ENCODE measurements at regions not wholly inside any gene's neighbourhood (a gene's known extent, or its start where the extent isn't known, plus 50 kb on each side); places are given as distances from the start of the nearest gene placed in this dataset.
A peak's percentile ranks its signal among the peaks of the same experiment; 100 is the strongest.
"Not testable (repeated sequence)": the region's sequence is repeated elsewhere in the genome, so short reads cannot be mapped to it uniquely, and the experiment has no call there.

- no peak for DNase-seq (ENCODE audit: low read depth)
These were observed 489.7 kb upstream of the RGS18 start for GRCh38 chr1:191668525-191668924.

DNA sequence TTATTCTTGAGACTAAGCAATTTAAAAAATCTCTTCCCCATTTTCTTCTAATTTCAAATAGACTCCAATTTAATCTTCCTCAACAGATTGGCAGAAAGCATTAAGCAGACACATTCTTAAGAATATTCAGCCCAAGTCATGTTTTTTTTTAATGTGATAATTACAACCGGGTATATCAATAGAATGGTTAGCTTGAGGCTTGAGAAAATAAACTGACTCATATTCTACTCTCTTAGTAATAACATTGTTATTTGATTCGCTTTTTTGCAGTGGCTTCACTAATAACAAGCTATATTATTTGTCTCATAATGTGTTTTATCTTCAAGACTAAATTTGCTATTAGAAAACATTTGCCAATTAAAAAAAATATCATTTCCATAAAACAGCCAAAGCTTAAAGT, 488.6 kb upstream of the RGS18 start:
- no peak for DNase-seq (ENCODE audit: low read depth)

GRCh38 chr1:191671236-191671635, 487.0 kb upstream of the RGS18 start:
- DNase-seq (ENCODE audit: low read depth) = peak; percentile 3

- no peak for DNase-seq (ENCODE audit: low read depth)
These were observed 483.6 kb upstream of the RGS18 start for GRCh38 chr1:191674626-191675179.

- no peak for DNase-seq (ENCODE audit: low read depth)
These were observed 482.1 kb upstream of the RGS18 start for GRCh38 chr1:191675856-191676783.

- DNase-seq (ENCODE audit: low read depth) = no peak
These were observed 472.6 kb upstream of the RGS18 start for GRCh38 chr1:191685669-191686068.

DNA sequence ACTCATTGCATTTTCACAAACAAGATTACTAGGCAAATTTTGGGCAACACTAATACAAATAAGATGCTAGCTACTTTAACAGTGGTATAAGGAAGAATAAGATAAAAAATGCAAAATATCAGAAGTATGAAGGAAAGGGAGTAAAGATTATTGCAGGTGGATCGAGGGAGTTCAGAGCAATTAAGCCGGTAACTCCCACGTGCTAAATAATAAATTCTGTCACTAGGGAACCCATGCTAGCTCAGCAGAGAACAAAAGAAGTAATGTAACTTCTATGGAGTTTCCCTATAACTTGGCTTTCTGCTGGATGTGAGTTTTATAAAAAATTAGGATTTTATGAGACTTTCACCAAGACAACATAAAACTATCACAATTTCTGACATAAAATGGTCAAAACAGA, 470.5 kb upstream of the RGS18 start:
- DNase-seq (ENCODE audit: low read depth) = no peak

DNA sequence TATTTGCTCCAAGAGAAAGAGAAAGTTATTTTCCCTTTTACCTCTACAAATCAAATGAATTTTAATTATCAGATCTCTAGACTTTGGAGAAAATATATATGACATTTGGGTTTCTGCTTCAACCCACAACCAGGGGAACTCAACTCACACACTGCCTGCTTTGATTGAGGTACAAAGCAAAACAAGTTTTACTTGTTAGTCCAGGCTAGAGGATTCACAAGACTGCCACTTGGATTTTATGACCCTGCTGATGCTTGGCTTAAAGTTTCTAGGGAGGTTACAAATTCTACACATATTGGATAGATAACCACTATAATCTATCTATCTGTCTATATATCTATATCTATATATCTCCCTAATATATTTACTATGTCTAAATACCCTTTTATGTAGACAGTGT, 467.3 kb upstream of the RGS18 start:
- no peak for DNase-seq (ENCODE audit: low read depth)

GRCh38 chr1:191693797-191694196, 464.5 kb upstream of the RGS18 start:
- DNase-seq (ENCODE audit: low read depth) = no peak

GRCh38 chr1:191695865-191696264, 462.4 kb upstream of the RGS18 start:
- DNase-seq (ENCODE audit: low read depth) = no peak

DNA sequence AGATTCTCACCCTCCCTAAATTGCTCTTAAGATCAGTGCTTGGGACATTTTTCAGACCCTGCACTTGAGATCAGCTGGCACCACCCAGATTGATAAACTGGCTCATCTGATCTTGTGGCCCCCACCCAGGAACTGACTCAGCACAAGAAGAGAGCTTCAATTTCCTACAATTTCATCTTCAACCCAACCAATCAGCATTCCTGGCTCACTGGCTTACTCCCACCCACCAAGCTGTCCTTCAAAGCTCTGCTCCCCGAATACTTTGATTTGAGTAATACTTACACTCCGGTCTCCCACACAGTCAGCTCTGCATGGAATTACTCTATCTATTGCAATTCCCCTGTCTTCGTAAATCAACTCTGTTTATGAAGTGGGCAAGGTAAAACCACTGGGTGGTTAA, 461.9 kb upstream of the RGS18 start:
- DNase-seq (ENCODE audit: low read depth) = no peak

GRCh38 chr1:191697556-191697955, 460.7 kb upstream of the RGS18 start:
- no peak for DNase-seq (ENCODE audit: low read depth)

- DNase-seq (ENCODE audit: low read depth) = no peak
These were observed 460.0 kb upstream of the RGS18 start for GRCh38 chr1:191698246-191698645.

DNA sequence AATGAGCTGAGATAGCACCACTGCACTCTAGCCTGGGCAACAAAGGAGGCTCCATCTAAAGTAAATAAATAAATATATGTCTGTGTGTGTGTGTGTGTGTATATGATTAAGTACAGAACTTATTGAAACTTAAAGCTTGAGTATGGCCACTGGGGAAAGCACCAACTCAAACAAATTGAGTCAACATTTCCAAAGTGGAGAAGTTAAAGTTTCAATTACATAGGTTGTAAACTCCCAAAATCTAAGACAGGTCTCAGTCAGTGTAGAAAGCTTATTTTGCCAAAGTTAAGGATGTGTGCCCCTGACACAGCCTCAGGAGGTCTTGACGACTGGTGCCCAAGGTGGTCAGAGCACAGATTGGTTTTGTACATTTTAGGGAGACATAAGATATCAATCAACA, 458.9 kb upstream of the RGS18 start:
- no peak for DNase-seq (ENCODE audit: low read depth)

DNA sequence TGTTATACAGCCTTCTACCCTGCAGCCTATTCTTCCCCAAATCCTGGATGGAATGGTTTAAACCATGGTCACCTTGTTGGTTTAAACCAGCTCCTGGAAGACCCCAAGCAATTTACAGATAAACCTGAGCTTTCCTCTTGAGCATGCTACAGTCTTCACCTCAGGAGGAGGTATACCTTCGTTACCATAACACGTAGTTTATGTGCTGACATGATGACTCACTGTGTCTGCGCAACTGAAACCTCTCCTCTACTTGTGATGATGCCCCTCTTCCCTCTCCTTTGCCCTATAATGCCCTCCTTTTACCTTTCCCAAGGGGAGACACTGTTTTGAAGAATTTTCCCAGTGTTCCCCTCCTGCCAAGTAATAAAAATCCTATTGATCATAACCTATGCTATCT, 457.3 kb upstream of the RGS18 start:
- DNase-seq (ENCODE audit: low read depth) = no peak

DNA sequence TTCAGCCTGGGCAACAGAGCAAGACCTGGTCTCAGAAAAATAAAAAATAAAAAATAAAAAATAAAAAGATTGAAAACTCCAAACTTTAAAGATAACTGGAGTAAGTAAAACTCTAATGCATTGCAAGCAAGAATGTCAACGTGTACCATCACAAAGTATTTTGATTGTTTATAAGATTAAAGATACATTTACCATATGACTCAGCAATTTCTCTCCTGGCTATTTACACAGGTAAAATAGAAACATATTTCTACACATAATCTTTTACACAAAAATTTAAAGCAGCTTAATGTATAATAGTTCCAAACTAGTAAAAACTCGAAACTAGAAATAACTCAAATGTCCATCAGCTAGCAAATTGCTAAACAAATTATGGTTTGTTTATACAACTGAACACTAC, 456.1 kb upstream of the RGS18 start:
- DNase-seq (ENCODE audit: low read depth) = no peak

- DNase-seq (ENCODE audit: low read depth) = no peak
These were observed 451.0 kb upstream of the RGS18 start for GRCh38 chr1:191707288-191707687.

- DNase-seq (ENCODE audit: low read depth) = no peak
These were observed 449.0 kb upstream of the RGS18 start for GRCh38 chr1:191709215-191709614.

- DNase-seq (ENCODE audit: low read depth) = no peak
These were observed 446.3 kb upstream of the RGS18 start for GRCh38 chr1:191711961-191712360.

DNA sequence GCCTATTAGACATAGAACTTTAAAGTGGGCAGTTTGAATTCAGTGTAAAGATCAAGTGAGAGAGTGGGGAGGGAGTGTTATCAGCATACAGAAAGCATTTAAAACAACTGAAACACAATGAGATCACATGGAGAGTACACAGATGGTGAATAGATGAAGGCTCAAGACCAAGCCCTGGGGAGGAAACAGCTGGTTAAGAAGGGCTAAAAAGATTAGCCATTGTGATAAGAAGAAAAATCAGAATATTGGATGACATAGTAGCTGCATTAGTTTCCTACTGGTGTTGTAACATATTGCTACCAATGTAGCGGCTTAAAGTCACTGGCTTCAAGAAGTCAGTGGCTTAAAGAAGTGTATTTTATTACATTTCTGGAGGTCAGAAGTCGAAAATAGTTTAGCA, 443.4 kb upstream of the RGS18 start:
- no peak for DNase-seq (ENCODE audit: low read depth)

DNA sequence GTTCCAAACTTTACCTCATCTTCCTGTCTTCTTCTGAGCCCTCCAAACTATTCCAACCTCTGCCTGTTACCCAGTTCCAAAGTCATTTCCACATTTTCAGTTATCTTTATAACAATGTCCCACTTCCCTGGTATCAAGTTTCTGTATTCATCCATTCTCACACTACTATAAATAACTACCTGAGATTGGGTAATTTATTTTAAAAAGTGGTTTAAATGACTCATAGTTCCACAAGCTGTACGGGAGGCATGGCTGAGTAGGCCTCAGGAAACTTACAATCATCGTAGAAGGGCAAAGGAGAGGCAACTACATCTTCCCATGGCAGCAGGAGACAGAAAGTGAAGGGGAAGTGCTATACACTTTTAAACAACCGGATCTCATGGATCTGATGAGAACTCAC, 428.5 kb upstream of the RGS18 start:
- no peak for DNase-seq (ENCODE audit: low read depth)

- not testable (repeated sequence) for DNase-seq (ENCODE audit: low read depth)
These were observed 426.5 kb upstream of the RGS18 start for GRCh38 chr1:191731608-191732302.

DNA sequence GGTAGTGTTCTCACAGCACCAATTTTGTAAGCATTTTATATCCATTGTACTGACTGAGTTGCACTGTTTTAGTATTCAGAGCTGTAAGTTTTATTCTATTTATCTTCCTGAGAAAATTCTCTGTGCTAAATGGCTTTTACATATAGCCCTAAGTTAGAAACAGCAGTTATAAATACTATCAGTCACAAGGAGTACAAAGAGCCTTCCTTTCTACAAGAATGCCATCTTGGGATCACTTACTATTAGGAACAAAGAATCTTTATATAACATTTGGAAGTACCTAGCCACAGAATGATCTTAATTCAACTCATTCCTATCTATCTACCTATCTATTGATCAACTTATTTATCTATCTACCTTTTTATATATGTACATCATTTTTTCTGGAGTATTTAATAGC, 423.9 kb upstream of the RGS18 start:
- DNase-seq (ENCODE audit: low read depth) = no peak

Data from Daoy (cell line).